H1 (cell line): ENCODE measurements at regions not wholly inside any gene's neighbourhood (a gene's known extent, or its start where the extent isn't known, plus 50 kb on each side); places are given as distances from the start of the nearest gene placed in this dataset.

Experiments used
- CHD2 ChIP-seq: IDR thresholded peaks from 2 replicates; pipeline ENCODE4 v1.6.1; 2012; ENCODE audit warnings: low read length, improper control_type of control experiment
- HDAC2 ChIP-seq, 2 experiments: fragments of 300-600 bp in 1 of 2; sonication (generic) in 1 of 2; IDR thresholded peaks; 2 replicates each; pipeline ENCODE4 v1.6.1; 2011 to 2012; ENCODE audit warnings: low read depth in 2 of 2, low read length in 2 of 2, mild to moderate bottlenecking in 2 of 2, moderate library complexity in 2 of 2, borderline replicate concordance in 1 of 2, inconsistent platforms in 1 of 2
- SP2 ChIP-seq: IDR thresholded peaks from 2 replicates; pipeline ENCODE4 v1.6.1; 2012; ENCODE audit warnings: mild to moderate bottlenecking, low read length, inconsistent platforms
- TF ChIP-seq, protein P1 (sequence below): IDR thresholded peaks from 2 replicates; pipeline ENCODE4 v1.6.1; 2011; ENCODE audit warnings: low read length, improper control_type of control experiment

DNA sequence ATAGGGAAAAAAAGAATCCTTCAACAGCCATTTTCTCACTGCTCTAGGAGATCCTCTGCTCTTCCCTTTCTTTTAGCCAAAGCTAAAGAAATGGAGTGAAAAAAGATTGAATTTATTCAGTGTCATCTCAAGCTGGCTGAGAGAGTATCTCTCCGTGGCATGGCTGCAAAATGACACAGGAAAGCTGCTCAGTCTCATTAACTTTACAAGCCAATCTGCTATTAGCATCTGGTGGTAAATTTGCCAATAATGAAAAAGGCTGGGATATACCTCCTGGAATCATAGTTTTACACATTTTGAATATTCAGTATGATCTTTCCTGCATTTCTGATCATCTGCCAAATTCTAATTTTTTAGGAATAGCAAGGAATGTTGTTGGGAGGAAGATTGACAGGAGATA, 176.8 kb upstream of the CHRM3 start (continued):
- TF ChIP-seq CHD2 (no peak), SP2 (no peak), HDAC2 (IDR thresholded peaks at IDR 0.05; ENCODE audit: borderline replicate concordance in 1 of 2, low read depth in 2 of 2, low read length in 2 of 2) (no peak)
- TF ChIP-seq, protein P1, sequence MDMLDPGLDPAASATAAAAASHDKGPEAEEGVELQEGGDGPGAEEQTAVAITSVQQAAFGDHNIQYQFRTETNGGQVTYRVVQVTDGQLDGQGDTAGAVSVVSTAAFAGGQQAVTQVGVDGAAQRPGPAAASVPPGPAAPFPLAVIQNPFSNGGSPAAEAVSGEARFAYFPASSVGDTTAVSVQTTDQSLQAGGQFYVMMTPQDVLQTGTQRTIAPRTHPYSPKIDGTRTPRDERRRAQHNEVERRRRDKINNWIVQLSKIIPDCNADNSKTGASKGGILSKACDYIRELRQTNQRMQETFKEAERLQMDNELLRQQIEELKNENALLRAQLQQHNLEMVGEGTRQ = no peak
